GM19463 (cell line): ENCODE measurements at regions not wholly inside any gene's neighbourhood (a gene's known extent, or its start where the extent isn't known, plus 50 kb on each side); places are given as distances from the start of the nearest gene placed in this dataset.
"Not testable (repeated sequence)": the region's sequence is repeated elsewhere in the genome, so short reads cannot be mapped to it uniquely, and the experiment has no call there.

Source experiments
- ATAC-seq: cut with Tn5 transposase; IDR thresholded peaks from one replicate; pipeline ENCODE4 v1.9.1; 2021; ENCODE audit warnings: mild to moderate bottlenecking, moderate library complexity; ENCODE audit not compliant: unreplicated experiment

GRCh38 chr11:45000918-45001317, 50.2 kb upstream of the TP53I11 start:
- ATAC-seq, result no peak

GRCh38 chr11:45001466-45002165, 50.9 kb upstream of the TP53I11 start:
- ATAC-seq, result no peak

GRCh38 chr11:45005106-45005505, 54.4 kb upstream of the TP53I11 start:
- ATAC-seq, result no peak

GRCh38 chr11:45007011-45007410, 56.3 kb upstream of the TP53I11 start:
- ATAC-seq, result no peak

DNA sequence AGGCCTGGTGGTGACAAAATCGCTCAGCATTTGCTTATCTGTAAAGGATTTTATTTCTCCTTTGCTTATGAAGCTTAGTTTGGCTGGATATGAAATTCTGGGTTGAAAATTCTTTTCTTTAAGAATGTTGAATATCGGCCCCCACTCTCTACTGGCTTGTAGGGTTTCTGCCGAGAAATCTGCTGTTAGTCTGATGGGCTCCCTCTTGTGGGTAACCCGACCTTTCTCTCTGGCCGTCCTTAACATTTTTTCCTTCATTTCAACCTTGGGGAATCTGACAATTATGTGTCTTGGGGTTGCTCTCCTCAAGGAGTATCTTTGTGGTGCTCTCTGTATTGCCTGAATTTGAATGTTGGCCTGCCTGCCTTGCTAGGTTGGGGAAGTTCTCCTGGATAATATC, 65.3 kb upstream of the TP53I11 start:
- ATAC-seq, result not testable (repeated sequence)

DNA sequence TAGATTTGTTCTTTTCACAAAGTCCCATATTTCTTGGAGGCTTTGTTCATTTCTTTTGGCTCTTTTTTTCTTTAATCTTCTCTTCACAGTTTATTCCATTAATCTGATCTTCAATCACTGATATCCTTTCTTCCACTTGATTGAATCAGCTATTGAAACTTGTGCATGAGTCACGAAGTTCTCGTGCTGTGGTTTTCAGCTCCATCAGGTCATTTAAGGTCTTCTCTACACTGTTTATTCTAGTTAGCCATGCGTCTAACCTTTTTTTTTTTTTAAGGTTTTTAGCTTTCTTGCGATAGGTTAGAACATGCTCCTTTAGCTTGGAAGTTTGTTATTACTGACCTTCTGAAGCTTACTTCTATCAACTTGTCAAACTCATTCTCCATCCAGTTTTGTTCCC, 65.8 kb upstream of the TP53I11 start:
- not testable (repeated sequence) for ATAC-seq

DNA sequence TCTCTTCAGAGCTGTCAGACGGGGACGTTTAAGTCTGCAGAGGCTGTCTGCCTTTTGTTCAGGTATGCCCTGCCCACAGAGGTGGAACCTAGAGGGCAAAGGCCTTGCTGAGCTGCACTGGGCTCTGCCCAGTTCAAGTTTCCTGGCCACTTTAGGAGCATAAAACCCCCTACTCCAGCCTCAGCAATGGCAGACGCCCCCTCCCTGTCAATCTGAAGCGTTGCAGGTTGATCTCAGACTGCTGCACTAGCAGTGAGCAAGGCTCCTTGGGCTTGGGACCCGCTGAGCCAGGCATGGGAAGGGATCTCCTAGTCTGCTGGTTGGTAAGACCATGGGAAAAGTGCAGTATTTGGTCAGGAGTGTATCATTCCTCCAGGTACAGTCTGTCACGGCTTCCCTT, 66.6 kb upstream of the TP53I11 start:
- no peak for ATAC-seq

GRCh38 chr11:45021001-45021400, 70.3 kb upstream of the TP53I11 start:
- ATAC-seq, result no peak

DNA sequence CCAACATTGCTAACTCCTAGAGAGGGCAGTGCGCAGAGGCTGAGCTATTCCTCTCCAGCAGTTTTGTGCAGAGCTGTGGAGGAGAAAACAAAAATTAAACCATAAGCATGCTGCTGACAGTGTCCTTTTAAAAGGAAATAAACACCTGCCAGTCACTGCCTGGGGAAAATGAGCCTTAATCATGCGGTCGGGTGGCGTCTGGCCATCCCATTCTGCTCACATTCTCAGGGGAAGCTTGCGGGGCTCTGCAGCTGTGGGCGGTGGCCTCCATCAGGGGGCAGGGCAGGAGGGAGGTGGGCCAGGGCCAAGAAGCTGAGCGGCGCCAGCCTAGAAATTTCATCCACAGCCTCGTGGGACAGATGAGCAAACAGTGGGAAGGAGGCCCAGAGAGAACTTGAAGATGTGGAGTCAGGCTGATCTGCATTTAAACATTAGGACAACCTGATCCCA, 71.0 kb upstream of the TP53I11 start:
- ATAC-seq, result no peak

DNA sequence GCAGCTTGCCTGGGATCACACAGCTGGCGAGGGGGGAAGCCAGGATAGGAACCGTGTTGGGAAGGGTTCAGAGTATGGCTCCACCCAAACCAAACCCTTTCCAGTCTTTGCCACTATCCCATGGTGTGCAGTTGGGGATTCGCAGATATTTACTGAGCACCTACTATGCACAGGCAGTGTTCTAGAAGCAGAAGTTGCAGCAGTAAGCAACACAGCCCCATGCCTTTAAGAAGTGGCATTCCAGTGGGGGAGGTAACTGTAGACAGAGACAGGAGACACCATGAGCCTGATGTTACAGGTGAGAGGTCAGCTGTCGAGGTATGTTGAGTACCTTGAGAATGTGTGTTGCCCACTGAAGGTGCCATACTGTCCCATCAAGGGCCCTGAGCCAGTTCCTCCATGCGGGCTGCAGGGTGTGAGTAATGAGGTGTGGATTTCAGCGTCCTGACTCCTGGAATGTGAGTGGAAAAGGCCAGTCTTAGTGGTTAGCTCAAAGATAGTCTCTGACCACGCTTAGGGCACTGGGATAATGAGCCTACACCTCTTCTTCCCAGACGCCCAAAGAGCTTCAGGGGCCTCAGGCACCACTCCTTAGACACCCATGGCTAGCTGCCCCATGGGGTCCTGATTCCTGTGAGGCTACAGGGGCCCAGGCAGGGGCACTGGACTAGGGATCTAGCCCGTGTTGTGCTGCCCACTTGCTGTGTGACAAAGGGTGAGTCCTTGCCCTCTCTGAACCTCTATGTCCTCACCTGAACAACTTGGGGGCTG, 71.8 kb upstream of the TP53I11 start:
- no peak for ATAC-seq

GRCh38 chr11:45023065-45023365, 72.3 kb upstream of the TP53I11 start:
- ATAC-seq, result no peak

GRCh38 chr11:45024316-45024715, 73.6 kb upstream of the TP53I11 start:
- ATAC-seq, result no peak

DNA sequence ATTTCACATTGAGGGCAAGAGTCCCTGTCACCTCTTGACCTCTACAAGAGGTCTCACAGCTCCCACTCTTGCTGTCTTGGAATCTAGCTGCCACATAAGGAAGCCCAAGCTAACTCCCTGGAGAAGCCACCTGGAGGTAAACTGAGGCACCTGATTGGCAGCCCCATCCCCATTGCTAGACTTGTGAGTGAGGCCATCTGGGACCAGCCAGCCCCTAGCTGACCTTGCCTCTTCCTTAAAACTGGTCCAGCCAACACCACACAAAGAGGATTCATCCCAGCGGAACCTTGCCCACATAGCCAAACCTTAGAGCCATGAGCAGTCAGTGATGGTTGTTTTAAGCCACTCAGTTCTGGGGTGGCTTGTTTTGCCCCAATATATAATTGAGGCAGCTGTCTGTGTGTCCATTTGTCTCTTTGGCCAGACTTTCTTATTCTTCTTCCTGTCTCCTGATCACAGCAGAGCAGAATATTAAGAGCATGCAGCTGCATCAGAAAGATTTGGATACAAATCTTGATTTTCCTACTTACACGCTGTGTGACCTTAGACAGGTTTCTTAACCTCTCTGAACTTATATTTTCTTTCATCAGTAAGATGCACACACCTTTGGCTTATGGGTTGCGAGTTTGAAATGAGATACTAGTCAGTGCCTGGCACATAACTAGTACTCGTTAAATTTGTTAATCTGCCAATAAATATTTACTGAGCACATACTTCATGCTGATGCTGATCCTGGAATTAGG, 74.3 kb upstream of the TP53I11 start:
- no peak for ATAC-seq

DNA sequence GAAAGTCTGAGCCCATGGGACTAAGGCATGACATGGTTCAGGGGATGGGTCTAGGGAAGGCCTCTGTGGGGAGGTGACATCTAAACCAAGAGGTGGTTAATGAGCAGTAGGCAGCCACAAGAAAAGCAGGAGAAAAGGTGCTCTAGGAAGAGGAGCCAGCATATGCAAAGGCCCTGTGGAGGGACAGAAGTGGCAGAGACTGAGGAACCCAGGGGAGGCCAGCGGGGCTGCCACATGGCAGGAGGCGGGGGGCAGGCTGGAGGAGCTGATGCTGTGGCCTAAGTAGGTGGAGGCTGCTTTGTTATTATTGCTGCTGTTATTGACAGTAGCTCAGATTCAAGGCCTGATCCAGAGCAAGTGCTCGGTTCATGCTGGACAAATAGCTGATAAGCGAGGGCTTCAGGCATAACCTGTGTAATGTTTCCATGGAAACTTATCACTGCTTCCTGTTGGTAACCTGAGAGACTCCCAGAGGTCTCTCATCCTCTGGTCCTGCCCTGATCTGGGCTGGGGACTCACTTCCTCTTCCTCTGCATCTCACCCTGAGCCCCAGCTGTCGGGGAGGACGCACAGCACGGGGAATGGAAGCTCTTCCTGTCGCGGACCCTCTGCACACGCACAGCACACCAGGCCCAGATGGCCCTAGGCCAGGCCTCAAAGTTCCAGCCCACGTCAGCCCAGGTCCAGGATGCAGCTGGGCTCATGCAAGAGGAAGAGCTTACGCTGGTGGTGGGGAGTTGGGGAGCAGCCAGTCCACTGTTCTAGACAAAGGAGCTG, 75.2 kb upstream of the TP53I11 start:
- no peak for ATAC-seq

DNA sequence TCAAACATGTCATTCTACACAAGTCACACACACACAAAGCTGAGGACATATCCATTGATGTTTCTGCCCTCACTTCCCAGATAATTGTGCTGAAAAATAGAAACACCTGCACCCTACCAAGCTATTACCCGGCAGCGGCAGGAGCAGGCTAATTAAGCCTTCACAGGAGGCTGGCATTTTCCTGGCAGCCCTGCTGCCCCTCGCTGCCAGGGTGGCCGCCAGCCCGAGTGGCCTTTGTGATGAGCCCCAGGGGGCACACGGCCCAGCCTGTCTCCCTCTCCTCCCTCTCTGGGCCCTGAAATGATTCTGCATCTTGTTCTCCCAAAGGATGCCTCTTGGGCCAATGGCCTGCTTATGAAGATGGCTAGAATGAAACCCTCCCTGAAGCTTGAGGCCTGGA, 76.2 kb upstream of the TP53I11 start:
- ATAC-seq, result no peak

GRCh38 chr11:45027312-45027711, 76.6 kb upstream of the TP53I11 start:
- ATAC-seq, result no peak

DNA sequence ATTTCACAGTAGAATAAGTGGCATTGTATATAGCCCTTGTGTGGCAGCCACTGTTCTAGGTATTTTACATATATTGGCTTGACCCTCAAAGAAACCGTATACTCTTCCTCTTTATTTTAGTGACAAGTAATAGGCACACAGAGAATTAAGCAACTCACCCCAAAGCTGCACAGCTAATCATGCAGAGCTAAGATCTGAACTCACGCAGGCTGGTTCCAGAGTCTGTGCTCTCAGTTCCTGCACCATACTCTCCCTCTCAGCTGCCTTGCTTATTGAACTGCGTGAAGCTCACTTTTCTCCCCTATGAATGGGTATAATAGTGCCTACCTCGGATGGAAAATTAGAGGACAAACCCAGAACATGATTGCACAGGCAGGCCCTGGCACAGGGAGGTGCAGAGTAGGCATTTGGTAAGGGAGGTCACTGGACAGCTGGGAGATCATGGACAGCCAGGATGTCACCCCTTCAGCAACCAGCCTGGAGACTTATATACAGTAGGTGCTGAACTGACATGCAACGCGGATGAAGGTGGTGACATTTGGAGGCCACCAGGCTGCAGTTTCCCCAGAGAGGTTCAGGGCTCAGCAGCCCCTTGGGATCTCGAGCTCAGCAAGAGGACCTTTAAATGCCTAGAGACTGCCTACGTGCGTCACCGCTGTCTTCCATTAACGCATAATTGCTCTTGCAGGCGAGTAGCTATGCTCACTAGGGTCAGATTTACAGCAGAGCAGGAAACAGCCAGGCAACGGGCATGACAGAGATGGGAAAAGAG, 78.4 kb upstream of the TP53I11 start:
- ATAC-seq, result no peak

DNA sequence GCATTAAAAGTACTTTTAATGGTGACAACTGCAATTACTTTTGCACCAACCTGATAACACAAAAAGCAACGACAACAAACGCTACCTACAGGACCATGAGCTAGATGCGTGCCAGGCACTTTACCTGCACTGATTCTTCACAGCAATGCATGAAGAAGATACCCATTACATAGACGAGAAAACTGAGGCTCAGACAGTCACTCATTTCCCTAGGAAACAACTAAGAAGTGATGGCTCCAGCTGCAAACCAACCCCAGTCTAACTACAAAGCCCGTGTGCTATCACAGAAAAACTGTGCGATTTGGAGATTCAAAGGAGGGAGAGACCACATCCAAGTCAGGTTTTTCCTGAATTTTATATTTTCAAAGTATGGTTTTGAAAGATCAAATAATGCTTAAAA, 80.1 kb upstream of the TP53I11 start:
- ATAC-seq, result no peak

DNA sequence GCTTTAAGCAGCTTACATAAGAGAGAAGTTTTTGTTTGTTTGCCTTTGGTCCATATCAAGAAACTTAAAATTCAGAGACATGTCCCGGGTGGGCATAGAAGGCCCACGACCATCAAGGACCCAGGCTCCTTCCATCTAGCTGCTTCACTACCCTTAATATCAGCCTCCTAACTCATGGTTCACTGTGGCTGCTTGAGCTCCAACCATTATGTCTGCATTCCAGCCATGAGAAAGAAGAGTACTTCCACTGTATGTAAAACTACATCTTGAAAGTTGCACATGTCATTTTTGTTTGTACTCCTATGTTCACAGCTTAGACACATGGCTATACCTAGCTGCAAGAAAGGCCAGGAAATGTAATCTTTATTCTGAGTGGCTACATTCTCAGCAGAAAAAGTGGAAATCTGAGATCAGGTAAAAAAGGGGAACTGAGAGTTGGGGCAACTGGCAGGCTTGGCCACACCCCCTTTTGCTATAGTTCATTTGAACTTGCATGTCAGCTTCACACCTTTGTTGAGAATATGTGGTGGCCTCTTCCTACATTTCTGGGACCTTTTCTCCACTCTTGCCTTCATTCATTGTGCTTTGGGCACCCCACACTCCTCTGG, 81.3 kb upstream of the TP53I11 start:
- ATAC-seq, result peak; percentile 87

GRCh38 chr11:45035413-45035812, 84.7 kb upstream of the TP53I11 start:
- ATAC-seq, result no peak
